OCI-M1 (cell line): ENCODE measurements at regions not wholly inside any gene's neighbourhood (a gene's known extent, or its start where the extent isn't known, plus 50 kb on each side); places are given as distances from the start of the nearest gene placed in this dataset.

ENCODE experiments used
- DNase-seq: peaks from one replicate; lab custom pipeline; 2025; lab: John Stamatoyannopoulos, UW

DNA sequence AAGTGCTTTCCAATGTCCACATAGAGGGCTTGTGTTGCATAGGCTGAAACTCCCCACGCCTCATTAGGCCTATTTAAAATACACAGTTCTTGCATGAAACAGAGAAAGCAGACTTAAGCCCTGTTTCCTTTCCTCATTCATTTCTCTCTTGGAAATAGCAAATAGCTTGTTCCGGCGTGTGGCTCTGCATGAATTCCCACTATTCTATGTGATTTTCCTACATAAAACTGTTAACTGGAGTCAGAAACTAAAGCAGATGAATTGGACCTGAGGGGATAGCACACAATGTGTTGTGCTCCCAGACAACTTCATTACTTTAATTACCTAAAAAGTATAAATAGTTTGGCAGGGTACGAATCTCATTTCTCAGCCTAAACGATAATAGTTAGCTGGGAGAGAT lies 981.5 kb downstream of the SORCS1 start:
- no peak for DNase-seq

DNA sequence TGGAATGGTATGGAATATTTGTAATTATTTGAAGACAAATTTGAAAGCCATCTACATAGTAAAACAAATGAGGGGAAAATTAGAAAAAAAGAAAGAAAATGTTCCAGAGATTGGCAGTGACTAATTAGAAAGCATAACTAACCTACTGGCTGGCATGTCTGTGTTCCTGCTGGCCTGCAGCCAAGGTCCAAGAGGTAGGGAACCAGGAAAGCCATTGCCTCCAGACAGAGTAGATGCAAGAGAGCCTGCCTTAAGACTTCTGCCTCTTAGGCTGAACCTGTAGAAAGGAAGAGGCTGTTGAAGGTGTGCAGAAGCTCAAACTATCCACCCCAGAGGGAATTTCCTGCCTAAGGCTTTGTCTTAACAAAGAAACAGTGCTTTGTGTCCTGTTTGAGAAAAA lies 982.0 kb downstream of the SORCS1 start:
- DNase-seq = no peak

DNA sequence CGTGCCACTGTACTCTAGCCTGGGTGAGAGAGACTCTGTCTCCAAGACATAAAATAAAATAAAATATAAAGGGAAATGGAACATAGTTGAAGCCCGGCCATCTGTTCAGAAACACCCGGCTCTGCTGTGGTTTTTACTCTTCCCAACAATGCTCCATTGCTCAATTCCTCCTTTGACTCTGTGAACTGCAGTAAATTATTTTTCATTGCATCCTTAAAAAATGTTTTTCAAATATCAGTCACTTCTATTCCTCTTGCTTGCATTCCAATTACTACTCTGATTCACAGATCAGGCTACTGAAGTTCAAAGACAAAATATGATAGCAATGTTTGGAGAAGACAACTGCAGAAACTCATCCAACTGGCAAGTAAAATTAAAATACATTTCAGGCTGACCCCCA lies 983.0 kb downstream of the SORCS1 start:
- no peak for DNase-seq

DNA sequence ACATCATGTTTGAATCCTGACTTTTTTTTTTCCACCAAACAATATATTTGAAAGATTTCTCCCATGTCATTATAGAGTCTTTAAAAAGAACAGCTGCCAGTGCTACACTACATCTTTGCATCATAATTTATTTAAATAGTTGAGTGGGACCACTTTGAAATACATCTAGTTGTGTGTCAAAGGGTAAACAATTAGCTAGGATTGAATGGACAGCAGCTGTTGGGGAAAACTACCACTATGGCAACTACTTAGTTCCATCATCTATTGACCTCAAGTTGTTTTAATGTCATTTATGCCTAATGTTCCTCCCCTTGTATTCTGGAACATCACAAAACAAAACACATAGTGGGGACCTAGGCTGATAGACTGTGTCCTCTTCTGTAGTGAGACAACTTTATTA lies 985.1 kb downstream of the SORCS1 start:
- DNase-seq = no peak

DNA sequence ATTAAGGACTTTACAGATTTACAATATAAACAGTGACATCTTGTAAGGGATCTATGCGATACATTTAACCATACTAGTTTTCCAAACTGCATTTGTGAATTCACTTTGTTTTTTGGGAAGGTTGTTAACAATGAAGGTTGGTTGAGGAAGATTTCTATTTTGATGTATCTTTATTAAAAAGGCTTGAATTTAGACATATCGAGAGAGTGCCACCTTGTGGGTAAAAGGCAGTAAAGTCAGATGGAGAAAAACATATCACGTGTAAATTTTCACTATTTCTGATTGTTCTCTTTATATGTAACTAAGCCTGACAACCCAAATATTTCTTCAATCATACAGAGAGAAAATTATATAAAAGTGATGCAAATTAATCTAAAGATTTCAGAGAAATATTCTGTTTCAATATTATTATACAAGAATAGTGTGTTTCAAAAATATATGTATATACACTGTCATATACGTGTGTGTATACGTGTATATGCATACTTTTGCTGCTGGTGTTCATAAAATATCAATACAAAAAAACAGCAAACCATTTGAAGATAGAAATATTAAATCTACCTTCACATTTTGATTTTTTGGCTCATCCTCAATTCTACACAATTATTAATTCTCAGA lies 988.6 kb downstream of the SORCS1 start:
- peak; percentile 45 for DNase-seq

DNA sequence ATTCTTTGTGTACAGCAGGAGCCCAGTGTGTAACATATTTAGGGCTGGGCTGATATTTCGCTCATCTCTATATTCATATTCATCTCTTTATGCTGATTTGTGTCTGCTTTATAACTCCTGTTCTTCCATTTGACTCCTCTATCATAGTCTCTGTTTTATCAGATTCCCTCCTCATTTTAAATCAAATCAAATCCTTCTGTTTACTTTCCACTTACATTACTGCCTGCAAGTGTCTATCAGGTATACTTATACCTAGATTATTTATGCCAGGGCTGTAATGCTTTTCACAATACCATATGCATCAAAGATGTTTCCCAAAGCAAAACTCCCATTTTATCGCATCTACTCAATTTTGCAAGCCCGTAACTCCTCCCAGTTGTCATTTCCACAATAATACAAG lies 990.7 kb downstream of the SORCS1 start:
- no peak for DNase-seq

DNA sequence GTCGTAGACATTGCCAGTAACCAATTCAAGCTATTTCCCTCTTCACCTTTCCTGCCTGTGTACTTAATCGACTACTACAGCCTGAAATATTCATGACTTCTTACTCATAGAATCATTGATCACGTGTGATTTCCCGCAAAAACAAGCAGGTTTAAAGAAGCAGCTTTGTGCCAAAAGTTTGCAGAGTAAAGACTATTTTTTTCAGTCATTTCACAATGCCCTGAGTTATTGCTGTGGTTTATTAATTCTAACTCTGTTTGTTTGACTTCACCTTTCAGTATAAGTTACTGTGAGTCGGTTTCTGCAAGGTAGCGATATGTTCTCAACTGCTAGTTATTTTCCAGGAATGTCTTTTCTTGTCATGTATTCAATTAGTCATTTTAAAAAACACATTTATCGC lies 995.3 kb downstream of the SORCS1 start:
- DNase-seq = no peak

DNA sequence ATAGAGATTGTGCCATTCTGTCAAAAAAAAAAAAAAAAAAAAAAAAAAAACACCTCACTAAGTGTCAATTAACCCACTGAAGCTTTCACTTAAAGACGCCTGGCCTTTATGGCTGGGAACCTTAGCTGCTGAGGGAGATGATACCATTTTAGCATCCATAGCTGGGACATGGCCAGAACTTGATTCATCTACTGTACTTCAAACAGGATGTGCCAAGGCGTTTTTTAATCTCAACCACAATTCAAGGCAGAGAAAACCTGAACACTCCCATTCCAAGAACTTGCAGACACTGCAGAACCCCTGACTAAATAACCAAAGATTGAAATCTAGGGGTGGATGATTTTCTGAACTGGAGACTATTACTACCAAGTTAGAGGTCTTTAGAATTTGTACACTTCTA lies 996.6 kb downstream of the SORCS1 start:
- DNase-seq = no peak

DNA sequence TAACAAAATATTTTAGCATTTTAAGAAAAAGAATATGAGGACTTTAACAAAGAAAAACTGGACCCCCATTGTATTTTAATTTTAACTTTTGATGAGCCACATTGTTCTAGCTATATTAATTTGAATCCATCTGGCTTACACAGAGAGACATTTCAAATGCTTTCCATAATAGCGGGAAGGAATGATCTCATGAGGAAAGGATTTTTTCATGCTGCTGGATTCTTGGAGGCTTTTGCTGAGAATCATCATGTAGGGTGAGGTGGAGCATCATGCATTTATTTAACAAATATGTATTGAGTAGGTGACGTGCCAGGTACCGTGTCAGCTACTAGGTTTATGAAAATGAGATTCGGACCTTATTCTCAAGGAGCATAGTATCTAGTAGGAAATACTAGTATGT lies 1006.3 kb downstream of the SORCS1 start:
- no peak for DNase-seq

DNA sequence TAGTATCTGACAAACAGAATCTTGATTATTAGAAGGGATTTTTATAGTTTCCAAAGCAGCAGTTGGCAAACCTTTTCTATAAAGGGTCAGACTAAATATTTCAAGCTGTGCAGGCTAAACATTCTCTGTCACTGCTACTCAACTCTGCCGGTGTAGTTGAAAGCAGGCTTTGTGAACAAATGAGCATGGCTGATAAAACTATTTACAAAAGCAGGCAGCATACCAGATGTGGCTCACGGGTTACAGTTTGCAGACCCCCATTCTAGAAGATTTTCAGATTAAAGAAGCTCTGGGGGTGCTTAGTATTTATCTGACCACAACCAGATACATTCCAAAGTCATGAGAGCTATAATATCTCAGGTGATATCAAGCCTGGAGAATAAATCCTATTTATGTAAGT lies 1017.5 kb downstream of the SORCS1 start:
- no peak for DNase-seq

DNA sequence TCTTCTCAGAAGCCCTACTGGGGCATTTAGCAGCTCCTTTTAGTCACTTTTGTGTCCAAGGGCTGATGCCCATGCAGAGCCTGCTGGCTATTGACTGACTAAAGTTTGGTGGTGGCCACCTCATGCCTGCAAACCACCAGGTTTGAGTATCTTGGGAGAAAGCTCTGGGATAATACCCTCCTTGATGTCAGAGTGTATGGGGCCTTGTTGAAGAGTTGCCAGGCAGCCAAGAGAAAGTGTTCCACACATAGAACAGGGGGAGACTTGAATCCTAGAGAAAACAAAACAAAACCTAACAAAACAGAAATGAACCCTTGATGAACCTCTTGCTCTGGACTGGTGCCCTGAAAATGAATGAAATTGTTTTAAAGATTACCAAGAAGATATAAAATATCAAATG lies 1024.6 kb downstream of the SORCS1 start:
- no peak for DNase-seq

DNA sequence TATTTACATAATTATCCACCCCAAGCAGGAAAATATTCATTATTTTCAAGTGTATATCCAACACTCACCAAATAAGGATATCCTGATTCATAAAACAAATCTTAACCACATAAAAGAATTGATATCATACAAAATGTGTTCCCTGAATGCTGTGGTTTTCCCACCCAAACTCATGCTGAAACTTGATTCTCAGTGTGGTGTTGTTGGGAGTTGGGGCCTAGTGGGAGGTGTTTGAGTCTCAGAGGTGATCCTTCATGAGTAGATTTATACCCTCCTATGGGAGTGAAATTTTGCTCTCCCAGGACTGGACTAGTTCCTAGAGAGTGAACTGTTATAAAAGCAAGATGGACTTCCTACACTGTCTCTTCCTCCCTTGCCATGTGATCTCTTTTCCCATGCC lies 1028.3 kb downstream of the SORCS1 start:
- DNase-seq = no peak

DNA sequence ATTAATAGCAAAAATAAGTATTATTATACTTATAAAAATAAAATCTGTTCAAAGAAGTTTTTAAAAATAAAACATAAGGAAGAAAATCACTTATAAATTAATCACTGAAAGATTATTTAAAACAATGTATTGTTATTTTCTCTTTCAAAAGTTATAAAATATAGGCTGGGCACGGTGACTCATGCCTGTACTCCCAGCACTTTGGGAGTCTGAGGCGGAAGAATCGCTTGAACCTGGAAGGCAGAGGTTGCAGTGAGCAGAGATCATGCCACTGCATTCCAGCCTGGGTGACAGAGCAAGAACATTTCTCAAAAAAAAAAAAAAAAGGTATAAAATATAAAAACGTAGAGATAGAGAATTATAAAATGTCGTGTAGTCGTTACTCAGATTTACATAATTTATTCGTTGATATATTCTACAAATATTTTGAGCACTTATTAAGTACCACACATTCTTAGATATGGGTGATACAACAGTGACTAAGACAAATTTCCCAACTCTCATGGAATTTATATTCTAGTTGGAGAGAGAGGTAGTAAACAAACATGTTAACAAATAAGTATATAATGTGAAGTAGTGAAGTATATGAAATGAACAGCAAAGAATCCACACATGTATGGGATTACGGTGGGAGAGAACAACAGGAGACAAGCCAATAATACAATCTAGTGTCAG lies 1030.0 kb downstream of the SORCS1 start:
- no peak for DNase-seq

DNA sequence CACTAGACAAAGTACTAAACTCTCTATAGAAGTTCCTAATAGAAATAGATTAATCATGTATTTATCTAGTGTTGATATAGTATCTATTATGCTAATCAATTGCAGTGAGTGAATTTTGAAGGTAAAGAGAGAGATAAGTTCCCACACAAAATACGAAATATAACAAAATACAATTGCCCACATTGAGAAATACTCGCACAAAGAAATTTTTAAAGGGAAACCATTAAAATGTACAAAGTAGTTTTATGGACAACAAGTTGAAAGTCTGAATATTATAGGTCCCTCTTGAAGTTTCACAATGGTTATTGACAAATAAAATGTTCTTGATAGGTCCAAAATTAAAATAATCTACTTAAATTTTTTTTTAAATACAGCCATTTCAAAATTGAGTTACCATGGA lies 1031.1 kb downstream of the SORCS1 start:
- DNase-seq = no peak

DNA sequence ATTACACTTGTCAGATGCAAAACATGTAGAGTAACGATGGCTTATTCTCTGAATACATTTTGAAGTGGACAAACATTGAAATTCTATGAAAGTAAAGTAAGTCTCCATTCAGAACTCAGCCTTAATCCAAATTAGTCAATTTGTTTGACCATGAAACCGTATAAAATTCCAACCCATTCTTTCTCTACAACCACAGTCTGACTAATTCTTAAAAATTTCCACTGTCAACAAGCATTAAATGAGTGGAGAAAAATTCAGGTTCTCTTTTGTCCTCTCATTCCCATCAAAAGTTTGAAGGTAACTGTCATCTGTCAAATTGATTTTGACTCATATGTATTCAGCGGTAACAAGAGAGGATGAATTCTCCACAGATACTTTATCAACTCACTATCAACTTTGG lies 1031.5 kb downstream of the SORCS1 start:
- DNase-seq = no peak

DNA sequence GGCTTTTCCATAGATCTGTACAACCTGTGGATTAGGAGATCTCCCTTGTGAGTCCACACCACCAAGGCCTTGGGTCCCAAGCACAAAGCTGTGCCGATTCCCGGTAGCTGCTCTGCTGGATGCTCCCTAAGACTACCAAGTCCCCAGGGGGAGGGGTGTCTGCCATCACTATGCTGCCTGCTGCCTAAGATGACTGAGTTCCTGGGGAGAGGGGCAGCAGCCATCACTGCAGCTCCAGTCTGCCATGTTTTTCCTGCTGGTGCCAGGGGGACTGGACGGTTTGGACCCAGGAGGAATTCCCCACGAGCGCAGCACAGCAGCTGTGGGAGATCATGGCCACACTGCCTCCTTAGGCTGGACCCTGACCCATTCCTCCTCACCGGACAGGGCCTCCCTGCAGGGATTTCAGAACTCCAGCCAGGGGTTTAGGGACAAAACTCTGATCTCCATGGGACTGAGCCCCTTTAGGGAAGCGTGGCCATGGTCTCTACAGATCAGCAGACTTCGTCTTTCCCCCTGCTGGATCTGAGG lies 1049.8 kb downstream of the SORCS1 start:
- DNase-seq = no peak

DNA sequence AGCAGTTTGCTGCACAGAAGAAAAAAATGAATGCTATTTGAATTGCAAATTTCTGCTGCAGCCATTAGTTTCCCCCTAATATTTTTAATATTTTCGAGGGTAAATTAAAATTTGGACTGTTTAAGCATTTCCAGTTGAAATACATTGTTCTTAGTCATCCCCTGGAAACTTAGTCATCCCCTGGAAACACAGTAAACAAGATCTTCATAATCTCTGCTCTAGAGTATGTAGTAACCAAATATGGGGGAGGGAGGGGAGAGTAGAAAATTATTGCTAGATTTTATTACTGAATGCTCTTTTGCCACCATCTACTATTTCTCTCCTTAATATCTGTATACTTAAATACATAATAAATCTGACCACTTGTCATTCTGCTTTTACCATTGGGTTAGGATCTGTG lies 1053.3 kb downstream of the SORCS1 start:
- no peak for DNase-seq

DNA sequence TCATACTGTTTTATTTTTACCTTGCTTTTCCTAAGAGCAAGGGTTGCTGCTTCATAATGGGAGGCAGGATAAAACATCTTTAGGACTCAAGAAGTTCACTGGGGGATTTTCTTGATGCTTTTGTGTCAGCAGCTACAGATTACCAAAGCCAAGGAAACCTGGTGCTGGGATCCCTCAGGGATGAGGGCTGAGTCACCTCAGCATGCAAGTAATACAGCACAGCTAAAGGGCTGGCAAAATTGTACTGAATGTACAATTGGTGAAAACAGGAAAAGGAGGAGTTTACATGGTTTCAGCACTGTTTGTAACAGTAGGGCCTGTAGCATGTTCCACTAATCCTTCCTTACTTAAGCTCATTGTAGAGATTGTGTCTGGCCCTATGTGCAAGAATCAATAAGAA lies 1056.8 kb downstream of the SORCS1 start:
- no peak for DNase-seq

DNA sequence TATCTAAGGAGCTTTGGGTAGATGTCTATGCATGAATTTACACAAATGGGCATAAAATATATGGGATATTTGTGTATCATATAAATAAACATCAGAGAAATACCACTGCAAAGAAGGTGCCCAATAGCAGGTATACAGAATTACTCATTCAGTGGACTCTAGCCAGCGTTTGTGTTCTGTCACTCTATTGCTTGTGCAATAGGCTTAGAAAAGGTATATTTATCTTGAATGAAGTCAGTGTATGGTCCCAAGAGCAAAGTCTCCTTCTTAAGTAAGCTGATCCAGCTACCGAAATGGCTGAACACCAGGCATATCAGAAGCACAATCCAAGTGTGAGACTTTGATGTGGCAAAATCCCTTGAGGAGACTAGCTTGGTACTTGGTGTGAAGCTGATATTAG lies 1058.4 kb downstream of the SORCS1 start:
- no peak for DNase-seq

DNA sequence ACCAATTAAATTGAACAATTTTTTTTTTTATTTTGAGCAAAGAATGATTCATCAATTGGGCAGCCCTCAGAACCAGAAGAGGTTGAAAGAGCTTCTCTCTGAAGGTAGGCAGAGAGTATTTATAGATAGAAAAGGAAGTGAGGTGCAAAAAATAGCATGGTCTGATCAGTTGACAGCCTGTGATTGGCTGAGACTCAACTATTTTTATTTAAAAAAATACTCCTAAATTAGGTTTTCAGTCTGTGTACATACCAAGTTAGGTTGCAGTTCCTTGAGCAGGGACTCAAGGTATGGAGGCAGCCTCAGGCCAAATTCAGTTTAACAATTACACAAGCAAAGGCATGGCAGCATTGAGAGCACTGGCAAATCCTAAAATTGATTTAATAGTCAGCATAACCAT lies 1074.7 kb downstream of the SORCS1 start:
- no peak for DNase-seq

DNA sequence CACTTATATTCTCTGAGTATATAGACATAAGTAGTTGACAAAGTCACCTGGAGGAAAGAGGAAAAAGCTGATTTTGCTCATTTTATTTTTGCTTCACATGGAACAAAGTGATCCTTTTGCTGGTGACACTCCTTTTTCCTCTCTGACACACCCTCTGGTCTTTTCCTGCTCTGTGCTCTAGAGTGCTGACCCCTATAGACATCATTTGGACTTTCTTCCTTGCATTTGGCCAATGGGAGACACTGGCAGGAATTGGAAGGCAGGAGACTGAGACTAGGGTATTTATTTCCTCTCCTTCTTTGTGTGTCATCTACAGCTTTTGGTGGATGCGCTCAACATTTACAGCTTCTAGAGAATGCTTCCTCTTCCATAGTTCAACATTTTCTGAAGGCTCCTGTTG lies 1078.1 kb downstream of the SORCS1 start:
- DNase-seq = no peak

DNA sequence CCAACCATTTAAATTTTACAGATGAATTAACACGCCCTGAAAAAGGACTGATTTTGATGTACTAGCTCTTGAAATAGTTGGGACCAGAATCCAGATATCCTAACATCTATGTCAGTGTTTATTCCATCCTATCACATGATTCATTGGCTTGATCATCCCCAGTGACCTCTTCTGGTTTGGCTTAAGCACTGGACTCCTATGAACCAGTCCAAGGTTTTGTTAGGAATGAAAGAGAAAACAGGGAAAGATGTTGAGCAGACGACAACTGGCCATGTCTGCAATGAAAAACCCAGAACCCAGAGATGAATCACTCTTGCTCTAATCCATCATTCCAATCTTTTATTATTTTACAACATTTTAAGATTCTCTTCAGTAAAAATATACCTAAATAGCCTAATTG lies 1080.9 kb downstream of the SORCS1 start:
- DNase-seq = no peak

DNA sequence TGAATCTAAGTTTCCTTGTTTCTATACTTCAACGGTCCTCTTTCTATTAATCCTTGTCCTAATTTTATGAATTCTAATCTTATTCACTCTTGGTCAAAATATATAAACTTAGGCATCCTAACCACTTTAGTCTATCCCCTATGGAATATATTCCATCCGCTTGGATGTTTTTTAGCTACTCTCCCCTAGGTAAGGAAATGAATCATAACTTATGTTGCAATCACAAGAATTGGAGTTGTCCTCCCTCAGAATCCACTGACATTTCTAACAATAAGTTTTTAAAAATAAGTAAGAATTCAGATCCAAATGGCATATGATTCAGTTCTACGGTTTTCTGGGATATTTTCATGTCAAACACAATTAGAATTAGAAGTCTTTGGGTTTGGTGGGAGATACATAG lies 1081.6 kb downstream of the SORCS1 start:
- DNase-seq = no peak
